GOT3 (cell line): ENCODE measurements at regions not wholly inside any gene's neighbourhood (a gene's known extent, or its start where the extent isn't known, plus 50 kb on each side); places are given as distances from the start of the nearest gene placed in this dataset.

Experiments
- DNase-seq: peaks from one replicate; lab custom pipeline; 2025; ENCODE audit warnings: mixed read lengths; lab: John Stamatoyannopoulos, UW

DNA sequence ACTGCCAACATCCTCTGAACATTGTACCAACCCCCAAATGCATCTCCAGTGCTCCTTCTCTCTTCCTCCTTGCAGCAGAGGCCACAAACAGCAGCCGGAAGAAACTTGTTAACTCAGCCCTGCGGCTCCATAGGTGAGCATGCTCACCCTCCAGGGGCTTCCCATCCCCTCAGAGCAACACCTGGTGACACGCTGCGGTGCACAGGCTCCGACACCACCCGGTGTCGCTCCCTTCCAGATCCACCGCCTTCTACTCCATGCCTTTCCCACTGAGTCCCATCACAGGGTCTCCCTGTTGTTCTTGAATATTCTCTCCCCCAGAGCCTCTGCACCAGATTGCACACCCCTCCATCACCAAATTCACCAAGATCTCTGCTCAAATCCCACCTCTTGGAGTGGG lies 171.5 kb upstream of the FHL2 start:
- DNase-seq, result no peak

DNA sequence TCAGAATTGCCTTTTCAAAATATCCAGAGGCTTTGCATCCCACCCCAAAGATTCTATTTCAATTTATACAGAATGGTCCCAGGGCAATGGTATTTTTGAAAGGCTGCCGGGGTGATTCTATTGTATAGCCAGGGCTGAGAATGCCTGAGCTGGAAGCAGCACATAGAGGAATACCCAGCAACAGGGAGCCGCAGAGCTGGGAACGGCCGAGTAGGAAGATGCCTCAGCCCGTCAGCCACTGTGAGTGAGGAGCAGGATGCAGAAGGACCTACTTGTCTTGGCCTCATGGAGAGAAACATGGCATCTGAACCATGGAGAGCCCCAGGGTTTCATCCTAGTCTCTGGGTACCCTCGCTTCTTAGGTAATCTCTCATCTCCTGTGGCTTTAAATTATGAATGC lies 170.8 kb upstream of the FHL2 start:
- DNase-seq, result no peak

DNA sequence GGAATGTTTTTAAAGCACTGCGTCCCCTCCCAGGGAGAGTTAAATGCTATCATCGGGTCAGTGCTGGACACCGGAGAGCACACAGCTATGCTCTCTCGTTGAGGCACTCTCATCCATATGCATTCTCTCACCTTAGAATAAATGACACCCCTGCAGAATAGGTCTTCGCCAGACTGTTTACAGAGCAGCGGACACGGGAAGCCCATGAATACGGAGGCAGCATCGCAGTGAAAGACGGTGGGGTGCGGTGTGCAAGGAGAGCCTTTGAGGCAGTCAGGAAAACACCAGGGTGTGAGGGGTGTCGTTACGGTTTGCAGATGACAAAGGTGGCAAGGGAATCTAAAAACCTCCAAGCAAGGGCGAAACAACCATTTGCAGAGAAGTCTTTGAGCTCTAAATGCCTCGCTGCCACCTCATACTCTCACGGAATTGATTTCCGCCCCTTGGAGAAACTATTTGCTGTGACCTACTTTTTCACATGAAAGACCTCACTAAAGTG lies 169.2 kb upstream of the FHL2 start:
- no peak for DNase-seq

DNA sequence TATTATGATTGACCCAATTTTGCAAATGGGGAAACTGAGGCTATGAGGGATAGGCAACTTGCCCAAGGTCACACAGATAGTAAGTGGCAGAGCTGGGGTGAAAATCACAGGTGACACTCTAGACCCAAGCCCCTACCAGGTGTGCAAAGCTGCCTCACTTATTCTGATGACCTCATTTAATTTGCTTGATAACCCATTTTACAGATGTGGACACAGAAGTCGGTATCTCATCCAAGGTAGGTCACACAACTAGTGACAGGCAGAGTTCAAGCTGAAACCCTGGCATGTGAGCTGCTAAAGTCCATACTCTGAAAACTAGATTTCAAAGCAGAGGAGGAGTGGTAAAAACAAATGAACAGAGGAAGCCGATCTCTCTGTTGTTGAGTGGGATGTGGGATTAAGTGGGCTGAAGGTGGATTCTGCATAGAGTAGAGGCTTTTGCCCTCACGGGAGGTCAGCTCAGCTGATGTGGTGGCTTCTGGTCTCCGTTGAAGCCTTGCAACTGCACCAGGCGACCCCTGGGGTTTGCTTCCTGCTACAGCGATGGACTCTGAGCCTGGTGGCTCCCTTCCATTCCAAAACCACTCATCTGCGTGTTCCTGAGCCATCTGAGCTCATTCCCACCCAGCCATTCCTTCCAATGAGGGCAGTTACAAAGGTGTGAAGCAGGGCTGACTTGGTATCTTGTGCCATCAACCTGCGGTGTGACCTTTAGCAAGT lies 164.3 kb upstream of the FHL2 start:
- no peak for DNase-seq

DNA sequence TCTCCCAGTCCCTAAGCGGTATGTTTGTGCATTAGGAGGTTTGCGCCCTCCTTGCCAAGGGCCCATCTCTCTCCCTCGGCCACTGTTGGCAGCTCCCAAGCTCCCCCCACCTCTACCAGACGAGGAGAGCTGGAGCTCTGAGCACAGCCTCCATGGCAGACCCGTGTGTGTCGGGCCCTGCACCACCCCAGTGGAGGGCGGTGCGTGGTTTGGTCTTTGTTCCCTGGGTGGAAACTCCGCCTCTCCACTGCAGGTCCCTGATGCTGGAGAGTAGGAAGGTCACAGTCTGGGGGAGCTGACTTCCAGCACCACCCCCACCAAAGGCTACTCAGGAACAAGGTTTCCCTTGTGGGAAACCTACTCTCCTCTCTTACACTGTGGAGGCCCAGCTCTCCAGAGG lies 162.6 kb upstream of the FHL2 start:
- no peak for DNase-seq

DNA sequence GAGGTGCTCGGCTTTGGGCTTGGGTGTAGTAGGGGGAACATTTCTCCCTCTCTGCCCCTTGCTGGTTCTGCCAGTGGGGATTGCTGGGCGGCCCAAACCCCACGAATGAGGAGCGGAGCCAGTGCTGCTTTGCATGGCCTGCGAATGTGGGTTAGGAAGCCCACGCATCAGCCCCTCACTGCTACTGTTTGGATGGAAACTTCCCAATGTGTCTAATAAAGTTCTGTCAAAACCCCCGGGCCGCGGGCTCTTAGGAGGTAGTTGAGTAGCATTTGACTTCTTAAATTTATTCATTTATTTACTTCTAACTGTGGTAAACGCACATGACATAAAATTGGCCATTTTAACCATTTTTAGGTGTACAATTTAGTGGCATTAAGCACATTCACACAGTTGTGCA lies 161.3 kb upstream of the FHL2 start:
- no peak for DNase-seq

DNA sequence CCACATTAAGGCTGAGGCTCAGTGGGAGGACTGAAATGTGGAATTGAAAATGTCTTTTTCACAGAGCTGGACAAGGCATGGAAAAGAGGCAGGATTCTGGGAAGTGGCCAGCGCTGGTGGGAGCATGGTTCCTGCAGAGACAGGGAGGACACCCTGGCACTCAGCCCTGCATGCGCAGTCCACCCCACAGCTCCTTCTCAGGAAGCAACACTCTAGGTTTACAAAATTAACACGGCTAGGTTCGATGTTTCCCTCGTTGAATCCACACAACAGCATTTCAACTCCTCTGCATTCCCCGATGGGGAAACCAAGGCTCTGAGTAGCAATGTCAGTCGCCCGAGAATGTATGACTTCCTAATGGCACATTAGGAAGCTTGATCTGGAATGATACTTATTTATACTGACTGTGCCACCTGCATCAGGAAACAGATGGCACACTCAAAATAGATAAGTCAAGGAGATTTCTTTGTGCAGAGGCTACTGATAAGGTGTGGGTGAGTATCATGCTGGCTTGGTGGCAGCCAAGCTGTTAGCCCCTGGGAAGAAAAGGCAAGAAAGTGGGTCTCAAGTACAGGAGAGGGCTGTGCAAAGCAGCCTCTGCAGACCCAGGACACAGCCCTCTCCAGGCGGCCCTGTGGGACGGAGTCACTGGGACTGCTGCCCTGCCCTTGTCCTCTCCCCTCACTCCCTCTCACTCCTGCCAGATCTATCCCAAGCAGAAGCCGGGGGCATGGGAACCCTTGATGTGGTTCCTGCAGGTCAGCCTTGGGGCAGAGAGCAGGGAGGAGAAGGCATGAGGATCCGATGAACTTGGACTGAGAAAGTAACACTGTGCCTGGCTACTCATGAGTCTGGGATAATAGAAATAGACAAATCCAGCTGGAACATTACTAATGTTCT lies 158.4 kb upstream of the FHL2 start:
- DNase-seq, result no peak

DNA sequence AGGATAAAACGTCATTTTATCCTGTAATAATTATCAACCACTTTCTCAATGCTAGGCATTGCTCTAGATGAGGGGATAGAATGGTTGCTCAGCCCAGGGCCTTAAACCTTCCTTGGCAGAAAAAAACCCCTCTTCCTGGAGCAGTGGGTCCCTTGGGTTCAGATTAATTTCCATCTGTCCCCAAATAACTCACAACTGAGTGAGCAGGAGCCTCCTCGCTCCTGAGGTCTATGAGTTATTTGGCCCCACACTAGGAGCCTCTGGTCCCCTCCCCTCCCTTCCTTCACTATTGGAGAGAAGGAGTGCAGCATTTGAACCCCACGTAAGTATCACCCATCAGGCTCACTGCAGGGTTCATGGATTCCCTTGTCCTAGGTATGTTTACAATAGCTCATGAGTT lies 157.5 kb upstream of the FHL2 start:
- no peak for DNase-seq

DNA sequence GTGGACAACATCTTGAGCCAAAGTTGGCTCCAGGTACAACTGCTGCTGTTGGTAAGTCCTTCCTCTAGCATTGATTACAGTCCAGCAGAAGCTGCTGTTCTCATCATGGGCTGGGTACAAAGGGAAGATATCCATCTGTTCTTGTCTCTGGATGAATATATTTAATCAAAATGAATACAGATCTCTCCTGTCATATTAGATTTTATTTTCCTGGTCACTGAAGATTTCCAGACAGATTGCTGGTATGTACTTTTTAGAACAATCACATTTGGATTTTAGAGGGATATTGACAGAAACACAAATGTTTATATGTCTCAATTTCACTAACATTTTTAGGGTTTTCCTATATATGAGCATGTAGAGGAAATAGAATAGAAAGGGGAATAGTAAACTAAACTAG lies 155.4 kb upstream of the FHL2 start:
- no peak for DNase-seq

DNA sequence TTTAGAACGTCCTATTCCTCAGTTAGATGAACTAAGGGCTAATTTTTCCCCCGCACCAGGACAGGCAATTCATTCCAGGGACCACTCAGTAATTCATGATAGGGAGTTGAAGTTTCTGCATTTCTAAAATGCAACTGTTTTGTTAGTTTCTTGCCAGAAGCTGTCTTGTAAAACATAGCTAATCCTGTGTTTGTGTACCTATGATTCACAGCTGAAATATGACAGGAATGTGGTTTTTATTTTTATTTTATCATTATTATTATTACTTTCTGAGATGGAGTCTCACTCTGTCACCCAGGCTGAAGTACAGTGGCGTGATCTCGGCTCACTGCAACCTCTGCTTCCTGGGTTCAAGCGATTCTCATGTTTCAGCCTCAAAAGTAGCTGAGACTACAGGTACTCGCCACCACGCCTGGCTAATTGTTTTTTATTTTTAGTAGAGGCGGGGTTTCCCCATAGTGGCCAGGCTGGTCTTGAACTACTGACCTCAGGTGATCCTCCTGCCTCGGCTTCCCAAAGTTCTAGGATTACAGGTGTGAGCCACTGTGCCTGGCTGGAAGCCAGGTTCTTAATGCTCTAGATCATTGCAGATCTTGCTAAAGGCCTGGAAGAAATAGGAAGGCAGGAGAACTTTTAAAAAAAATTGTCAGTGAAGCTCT lies 154.8 kb upstream of the FHL2 start:
- no peak for DNase-seq

DNA sequence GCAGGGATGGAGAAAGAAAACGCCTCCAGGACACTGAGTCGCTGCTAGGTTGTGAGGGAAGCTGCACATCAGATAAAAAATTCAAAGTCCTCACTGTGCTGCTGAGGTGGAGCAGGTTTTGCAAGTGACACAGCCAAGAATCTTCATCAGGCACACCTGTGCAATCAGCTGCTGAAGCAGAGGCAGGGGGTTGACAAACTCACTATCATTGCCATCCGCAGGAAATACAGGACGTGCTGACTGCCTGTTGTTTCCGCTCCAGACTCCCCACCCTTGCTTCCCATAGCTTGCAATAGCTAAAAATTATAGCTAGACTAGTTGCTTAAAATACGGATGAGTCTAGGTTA lies 147.8 kb upstream of the FHL2 start:
- DNase-seq, result no peak

DNA sequence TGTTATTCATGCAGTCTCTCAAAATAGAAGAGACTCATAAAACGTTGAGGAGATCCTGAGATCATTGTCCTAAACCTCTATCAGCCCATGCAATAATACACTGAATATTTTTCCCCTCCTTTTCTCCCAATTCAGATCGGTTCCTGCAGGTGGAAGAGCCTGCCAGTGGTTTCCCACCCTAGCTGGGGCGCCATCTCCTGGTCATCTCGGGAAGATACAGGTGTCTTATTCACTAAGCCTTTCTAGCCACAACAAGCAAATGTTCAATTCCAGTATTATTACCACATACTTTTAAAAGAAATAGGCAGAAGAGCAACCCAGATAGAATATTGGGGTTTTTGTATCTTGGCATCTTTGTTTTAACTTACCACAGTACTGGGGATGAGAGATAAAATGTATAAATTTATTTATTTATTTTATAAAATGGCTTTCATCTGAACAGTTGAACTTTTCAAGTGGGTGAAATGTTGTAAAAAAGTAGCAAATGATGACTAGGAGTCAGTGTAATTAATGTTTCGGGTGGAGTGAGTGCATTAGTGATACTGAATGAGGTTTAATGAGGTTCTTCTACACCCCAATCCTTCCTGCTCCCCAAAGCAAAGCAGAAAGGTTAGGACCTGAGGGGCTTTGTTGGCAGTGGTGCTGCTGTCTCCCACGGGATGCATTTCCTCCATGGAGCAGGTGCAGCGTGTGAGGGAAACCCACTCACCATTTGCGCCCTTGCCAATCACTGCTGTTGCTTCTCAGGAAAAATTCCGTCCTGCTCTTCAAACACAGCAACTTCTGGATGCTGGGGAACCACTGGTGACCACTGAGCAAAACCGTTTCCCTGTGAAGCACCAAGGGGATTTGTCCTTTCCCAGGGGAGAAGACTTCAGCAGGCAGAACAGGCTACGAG lies 147.1 kb upstream of the FHL2 start:
- DNase-seq, result no peak

DNA sequence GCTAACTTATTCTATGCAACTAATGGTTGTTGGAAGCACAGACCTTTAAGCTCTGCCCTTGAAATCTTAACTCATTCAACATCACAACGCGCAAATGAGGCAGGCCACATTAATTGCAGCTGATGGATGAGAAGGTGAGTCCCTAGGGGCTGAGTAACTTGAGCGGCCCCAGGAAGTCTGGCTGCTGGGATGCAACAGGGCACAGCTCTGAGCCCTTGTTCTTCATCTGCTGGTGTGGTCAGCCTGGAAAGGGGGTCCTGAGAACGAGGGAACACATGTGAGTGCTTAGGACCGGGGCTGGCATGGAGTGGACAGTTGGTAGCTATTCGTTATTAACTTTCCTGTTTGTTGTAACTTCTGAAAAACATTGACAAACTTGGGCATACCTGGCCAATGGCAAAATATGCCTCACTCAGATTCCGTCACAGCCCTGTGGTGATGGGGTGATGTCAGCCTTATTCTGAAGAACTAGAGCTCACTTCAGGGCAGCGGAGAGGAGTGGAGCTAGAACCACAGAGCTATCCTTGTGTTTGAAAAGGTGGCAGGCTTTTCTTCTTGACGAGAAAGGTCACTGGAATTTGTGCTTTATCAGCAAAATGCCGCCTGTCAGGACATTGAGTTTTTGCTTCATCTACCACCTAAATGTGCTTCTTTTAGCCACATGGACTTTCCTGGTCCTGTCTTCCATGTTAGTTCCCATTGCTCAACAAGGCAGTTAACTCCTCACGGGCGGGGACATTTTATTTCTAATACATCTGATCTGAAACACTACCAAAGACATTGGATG lies 145.9 kb upstream of the FHL2 start:
- DNase-seq, result no peak

DNA sequence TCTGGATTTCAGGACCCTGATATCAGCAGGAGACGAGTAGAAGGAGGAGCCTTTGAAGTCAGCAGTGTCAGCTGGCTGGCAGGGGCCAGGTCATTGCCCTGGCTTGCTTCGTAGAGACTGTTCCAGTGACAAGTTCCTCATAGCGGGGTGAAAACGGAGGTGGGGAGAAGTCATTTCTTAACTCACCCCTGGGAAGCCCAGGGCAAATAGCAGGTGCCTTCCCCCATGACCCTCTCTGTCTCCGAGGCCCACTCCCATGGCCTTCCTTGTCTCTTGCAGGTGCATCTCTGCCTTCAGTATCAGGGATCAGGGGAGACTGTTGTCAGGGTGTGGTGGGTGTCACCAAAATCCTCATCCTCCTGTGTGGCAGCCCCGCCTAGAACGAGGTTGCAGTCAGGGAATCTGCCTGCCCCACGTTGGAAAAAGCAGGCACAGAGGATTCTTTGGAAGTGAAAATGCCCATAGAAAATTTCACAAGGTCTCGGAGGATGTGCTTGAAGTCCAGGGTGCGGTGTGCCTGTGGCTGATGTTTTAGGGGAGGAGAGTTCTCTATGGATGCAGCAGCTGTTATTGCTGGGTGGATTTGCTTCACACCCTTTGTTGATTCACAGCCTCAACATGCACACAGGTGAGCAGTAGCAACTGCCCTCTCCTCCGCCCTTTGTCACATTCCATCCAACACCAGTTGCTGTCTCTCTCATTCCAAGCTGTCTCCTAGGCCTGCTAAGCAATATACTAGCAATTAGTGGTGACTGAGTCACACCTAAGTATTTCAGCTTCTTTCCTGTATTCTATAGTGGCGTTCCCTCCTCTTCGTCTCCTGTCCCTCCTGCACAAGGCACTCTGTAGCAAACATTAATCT lies 142.6 kb upstream of the FHL2 start:
- no peak for DNase-seq

DNA sequence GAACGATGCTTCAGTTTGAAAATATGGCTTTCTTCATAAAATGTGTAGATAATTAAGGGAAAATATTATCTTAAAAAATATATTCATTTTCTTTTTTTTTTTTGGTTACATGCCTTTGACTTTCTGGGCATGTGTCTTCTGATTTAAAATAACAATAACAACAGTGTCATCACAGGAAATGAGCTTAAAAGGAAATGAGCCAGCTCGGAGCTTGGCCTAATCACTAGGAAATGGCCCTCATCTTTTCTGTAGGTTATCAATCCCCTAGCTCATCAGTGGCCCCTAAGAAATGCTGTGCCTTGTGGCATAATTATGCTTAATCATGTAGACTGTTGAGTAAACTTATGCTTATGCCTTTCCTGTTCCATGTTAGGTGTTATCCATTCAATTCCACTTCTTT lies 141.8 kb upstream of the FHL2 start:
- DNase-seq, result no peak

DNA sequence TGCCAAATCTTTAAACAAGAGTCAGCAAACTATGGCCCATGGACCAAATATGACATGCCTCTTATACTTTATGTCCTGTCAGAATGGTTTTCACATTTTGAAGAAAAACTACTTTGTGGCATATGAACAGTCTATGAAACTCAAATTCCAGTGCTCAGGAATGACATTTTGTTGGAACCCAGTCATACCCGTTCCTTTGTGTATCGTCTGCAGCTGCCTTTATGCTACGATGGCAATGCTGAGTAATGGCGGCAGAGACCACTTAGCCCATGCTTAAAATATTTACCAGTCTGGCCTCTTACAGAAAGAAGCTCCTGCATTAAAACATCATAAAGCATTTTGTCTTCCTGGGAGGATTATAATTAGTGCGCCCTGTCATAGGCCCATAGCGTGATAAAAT lies 140.5 kb upstream of the FHL2 start:
- DNase-seq, result no peak

DNA sequence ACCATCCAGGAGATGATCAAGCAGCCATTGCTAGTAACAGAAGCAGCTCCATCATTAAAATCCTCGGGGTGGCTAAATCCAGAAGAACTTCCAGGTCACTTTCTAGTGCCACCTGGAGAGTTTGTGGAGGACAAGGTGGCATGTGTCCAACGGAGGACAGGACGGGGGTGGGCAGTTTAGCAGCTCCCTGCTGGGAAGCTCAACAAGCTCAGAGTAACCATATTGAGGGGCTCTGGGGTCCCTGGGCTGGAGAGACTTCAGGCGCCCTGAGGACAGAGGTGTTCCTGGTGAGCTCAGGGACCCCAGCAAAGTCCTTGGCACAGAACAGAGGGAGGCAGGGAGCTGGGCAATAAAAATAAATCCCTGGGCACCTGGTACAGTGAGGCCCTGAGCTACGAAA lies 140.0 kb upstream of the FHL2 start:
- no peak for DNase-seq

DNA sequence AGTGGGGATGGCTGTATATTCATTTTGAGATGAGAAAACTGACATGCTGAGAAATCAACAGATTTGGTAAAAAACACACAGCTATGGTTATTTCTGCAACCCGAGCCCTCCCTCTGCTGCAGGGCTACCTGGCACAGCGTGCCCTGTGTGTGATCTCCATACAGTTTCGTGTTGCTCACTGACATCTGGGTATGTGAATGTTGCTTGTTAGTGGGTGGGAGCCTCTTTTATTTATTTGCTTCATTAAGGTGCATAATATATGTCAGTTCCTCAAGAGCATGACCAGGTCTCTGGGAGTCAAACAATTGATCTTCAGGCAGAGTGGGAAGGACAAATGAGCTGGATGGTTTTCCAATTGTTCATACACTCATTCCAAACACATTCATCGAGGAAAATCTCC lies 139.1 kb upstream of the FHL2 start:
- DNase-seq, result no peak

DNA sequence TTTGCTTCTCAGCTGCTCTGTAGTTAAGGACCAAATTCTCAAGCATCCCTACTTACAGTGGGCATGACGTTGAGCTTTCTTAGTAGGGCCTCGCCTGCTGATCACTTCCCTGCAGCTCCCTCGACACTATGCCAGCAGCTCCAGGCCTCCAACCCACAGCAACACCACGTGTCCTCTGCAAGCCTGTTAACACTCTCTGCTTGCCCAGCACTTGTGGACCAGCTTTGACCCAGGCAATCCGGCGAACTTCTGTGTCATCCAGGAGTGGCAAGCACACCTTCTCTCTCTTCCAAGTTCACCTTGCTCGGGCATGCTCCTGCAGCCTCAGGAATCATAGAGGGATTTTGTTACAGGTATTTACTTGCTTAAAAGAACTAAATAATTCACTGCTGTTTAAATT lies 138.6 kb upstream of the FHL2 start:
- no peak for DNase-seq

DNA sequence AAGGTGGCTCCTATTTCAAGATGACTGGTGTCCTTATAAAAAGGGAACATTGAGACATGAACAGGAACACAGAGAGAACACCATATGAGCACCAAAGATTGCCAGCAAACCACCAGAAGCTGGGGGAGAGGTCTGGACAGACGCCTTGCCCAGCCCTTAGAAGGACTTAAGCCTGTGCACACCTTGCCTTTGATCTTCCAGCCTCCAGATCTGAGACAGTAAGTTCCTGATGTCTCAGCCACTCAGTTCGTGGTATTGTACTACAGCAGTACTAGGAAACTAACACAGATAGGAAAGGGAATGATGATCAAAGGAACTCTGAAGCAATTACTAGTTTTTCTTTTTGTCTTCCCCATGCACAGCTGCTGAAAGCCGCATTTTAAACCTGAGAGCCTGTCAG lies 137.3 kb upstream of the FHL2 start:
- DNase-seq, result no peak
